H1 (cell line): ENCODE measurements at regions not wholly inside any gene's neighbourhood (a gene's known extent, or its start where the extent isn't known, plus 50 kb on each side); places are given as distances from the start of the nearest gene placed in this dataset.

Experiments used
- CTCF ChIA-PET: fragments of 300-600 bp; sonication (Branson Sonifier 250); formaldehyde crosslinking; loops from one replicate; lab custom pipeline; 2021; ENCODE audit not compliant: partially characterized antibody; lab: Charles Lee
- POLR2A ChIA-PET: fragments of 300-600 bp; sonication (Branson Sonifier 250); formaldehyde crosslinking; loops from one replicate; lab custom pipeline; 2021; ENCODE audit warnings: inconsistent platforms; ENCODE audit not compliant: partially characterized antibody; lab: Charles Lee
- DNase-seq, 2 experiments: peaks; one replicate each; pipeline versions ENCODE4 v3.0.0 to v3.0.0-alpha.2; 2010 to 2022; ENCODE audit warnings: low spot score in 2 of 2, low read depth in 1 of 2, mixed read lengths in 1 of 2
- FAIRE-seq: peaks from 2 replicates; lab custom pipeline; 2011; peaks lifted over from hg19 to GRCh38; lab: Jason Lieb, UNC
- H2AFZ ChIP-seq: 2 replicates; pipeline ENCODE4 v1.8.1; 2012; ENCODE audit warnings: low read length, inconsistent platforms
- H2AK5ac ChIP-seq: 2 replicates; pipeline ENCODE4 v1.6.1; 2013; ENCODE audit warnings: low read depth, low read length
- H2BK120ac ChIP-seq: replicated peaks from 2 replicates; pipeline ENCODE3; 2013; ENCODE audit warnings: low read depth, low read length, inconsistent platforms
- H2BK12ac ChIP-seq: 2 replicates; pipeline ENCODE4 v1.6.1; 2013; ENCODE audit warnings: low read depth, low read length
- H2BK15ac ChIP-seq: 2 replicates; pipeline ENCODE4 v1.6.1; 2013; ENCODE audit warnings: low read length
- H2BK20ac ChIP-seq: 2 replicates; pipeline ENCODE4 v1.6.1; 2013; ENCODE audit warnings: low read length
- H2BK5ac ChIP-seq: 2 replicates; pipeline ENCODE4 v1.6.1; 2013; ENCODE audit warnings: low read depth, low read length
- H3K14ac ChIP-seq: 2 replicates; pipeline ENCODE4 v1.6.1; 2013; ENCODE audit warnings: inconsistent platforms; ENCODE audit not compliant: insufficient read length
- H3K18ac ChIP-seq: 2 replicates; pipeline ENCODE4 v1.6.1; 2013; ENCODE audit warnings: low read length; ENCODE audit errors: extremely low read depth
- H3K23ac ChIP-seq: 2 replicates; pipeline ENCODE4 v1.6.1; 2013; ENCODE audit warnings: inconsistent platforms; ENCODE audit not compliant: insufficient read length
- H3K23me2 ChIP-seq: 2 replicates; pipeline ENCODE4 v1.6.1; 2013; ENCODE audit warnings: low read depth, low read length
- H3K27ac ChIP-seq: 2 replicates; pipeline ENCODE4 v1.6.1; 2011; ENCODE audit warnings: low read depth, low read length, inconsistent platforms
- H3K27me3 ChIP-seq, 4 experiments: replicated peaks in 1 of 4; 1 replicate in 1 of 4; 2 replicates in 3 of 4; pipeline versions ENCODE4 v1.6.1 to v1.8.1; 2011 to 2013; ENCODE audit warnings: low read length in 3 of 4, mild to moderate bottlenecking in 3 of 4, inconsistent platforms in 2 of 4, mixed read lengths in 2 of 4, moderate library complexity in 1 of 4; ENCODE audit not compliant: control insufficient read depth in 3 of 4, insufficient read depth in 3 of 4; ENCODE audit errors: extremely low read depth in 1 of 4
- H3K36me3 ChIP-seq, 4 experiments: 2 replicates each; pipeline versions ENCODE4 v1.6.1 to v1.8.1; 2011 to 2013; ENCODE audit warnings: mild to moderate bottlenecking in 4 of 4, low read length in 3 of 4, moderate library complexity in 2 of 4, control low read depth in 1 of 4, inconsistent platforms in 1 of 4; ENCODE audit not compliant: insufficient read depth in 4 of 4, control insufficient read depth in 2 of 4
- H3K4ac ChIP-seq: replicated peaks from 2 replicates; pipeline ENCODE3; 2013; ENCODE audit warnings: low read length, low read depth, mixed read lengths, inconsistent platforms; ENCODE audit not compliant: insufficient read length
- H3K4me1 ChIP-seq, 4 experiments: replicated peaks in 1 of 4; 1 replicate in 1 of 4; 2 replicates in 3 of 4; pipeline versions ENCODE4 v1.6.1 to v1.8.1; 2011 to 2013; ENCODE audit warnings: low read length in 3 of 4, inconsistent platforms in 2 of 4, mixed read lengths in 1 of 4; ENCODE audit not compliant: insufficient read depth in 4 of 4, control insufficient read depth in 3 of 4
- H3K4me2 ChIP-seq, 2 experiments: 2 replicates each; pipeline versions ENCODE4 v1.6.1 to v1.8.1; 2011 to 2013; ENCODE audit warnings: low read depth in 2 of 2, low read length in 2 of 2, control low read depth in 1 of 2, inconsistent platforms in 1 of 2, mild to moderate bottlenecking in 1 of 2; ENCODE audit not compliant: insufficient read depth in 1 of 2
- H3K4me3 ChIP-seq, 4 experiments: fragments of 200-600, 300-600 bp in 1 of 4; sonication (generic), shearing (Covaris generic), sonication (Bioruptor Twin) in 1 of 4; 2 replicates each; pipeline versions ENCODE4 v1.5.1 to v1.8.1; 2011 to 2016; ENCODE audit warnings: low read length in 4 of 4, low read depth in 3 of 4, control low read depth in 2 of 4, inconsistent platforms in 2 of 4, mild to moderate bottlenecking in 2 of 4, mixed read lengths in 1 of 4, moderate library complexity in 1 of 4; ENCODE audit not compliant: insufficient read depth in 2 of 4; ENCODE audit errors: extremely low read depth in 1 of 4
- H3K56ac ChIP-seq: replicated peaks from 2 replicates; pipeline ENCODE3; 2013; ENCODE audit warnings: low read depth, mild to moderate bottlenecking, mixed read lengths, low read length, inconsistent platforms; ENCODE audit not compliant: insufficient read length
- H3K79me1 ChIP-seq: 2 replicates; pipeline ENCODE4 v1.6.1; 2013; ENCODE audit warnings: low read depth, low read length, control low read depth
- H3K79me2 ChIP-seq, 2 experiments: 2 replicates each; pipeline versions ENCODE4 v1.6.1 to v1.8.1; 2012 to 2013; ENCODE audit warnings: low read length in 2 of 2, mild to moderate bottlenecking in 2 of 2, inconsistent platforms in 1 of 2; ENCODE audit not compliant: insufficient read depth in 2 of 2, control insufficient read depth in 1 of 2
- H3K9ac ChIP-seq, 4 experiments: replicated peaks in 1 of 4; 1 replicate in 1 of 4; 2 replicates in 3 of 4; pipeline versions ENCODE4 v1.6.1 to v1.8.1; 2011 to 2013; ENCODE audit warnings: low read depth in 3 of 4, low read length in 3 of 4, control low read depth in 2 of 4, mild to moderate bottlenecking in 2 of 4, moderate library complexity in 2 of 4, inconsistent platforms in 1 of 4; ENCODE audit errors: extremely low read depth in 1 of 4
- H3K9me3 ChIP-seq, 2 experiments: 2 replicates each; pipeline versions ENCODE4 v1.6.1 to v1.8.1; 2012 to 2013; ENCODE audit warnings: mild to moderate bottlenecking in 2 of 2, moderate library complexity in 2 of 2, control low read depth in 1 of 2, inconsistent platforms in 1 of 2, low read depth in 1 of 2, low read length in 1 of 2, mixed read lengths in 1 of 2; ENCODE audit not compliant: insufficient read depth in 2 of 2
- H4K20me1 ChIP-seq, 2 experiments: replicated peaks in 1 of 2; 2 replicates each; pipeline versions ENCODE3 to v1.8.1; 2011 to 2013; ENCODE audit warnings: inconsistent platforms in 2 of 2, low read length in 2 of 2, mild to moderate bottlenecking in 1 of 2; ENCODE audit not compliant: insufficient read depth in 2 of 2, control insufficient read depth in 1 of 2
- H4K5ac ChIP-seq: 2 replicates; pipeline ENCODE4 v1.6.1; 2013; ENCODE audit warnings: low read length, low read depth, mixed read lengths, inconsistent platforms; ENCODE audit not compliant: insufficient read length
- H4K8ac ChIP-seq: 2 replicates; pipeline ENCODE4 v1.8.0; 2013; ENCODE audit warnings: mild to moderate bottlenecking, moderate library complexity, low read length, inconsistent platforms; ENCODE audit not compliant: insufficient read depth; ENCODE audit errors: extremely low read depth
- H4K91ac ChIP-seq: replicated peaks from 2 replicates; pipeline ENCODE3; 2013; ENCODE audit warnings: low read length, mixed read lengths, inconsistent platforms; ENCODE audit not compliant: insufficient read length
- WGBS, 2 experiments: shearing (Covaris generic) in 1 of 2; methylation state at CpG; one replicate each; pipeline versions ENCODE4 v1.1.6 to v1.1.7; 2013 to 2015; ENCODE audit warnings: low lambda C conversion rate in 2 of 2, mixed read lengths in 2 of 2, inconsistent platforms in 1 of 2, low coverage in 1 of 2, missing lambda C conversion rate in 1 of 2; ENCODE audit not compliant: insufficient replicate concordance in 2 of 2, insufficient coverage in 1 of 2, insufficient read length in 1 of 2; ENCODE audit errors: extremely low coverage in 1 of 2, missing lambda C conversion rate in 1 of 2; 5-methylcytosine and 5-hydroxymethylcytosine counted together
- TF ChIP-seq, protein P1 (sequence below): IDR thresholded peaks from 2 replicates; pipeline ENCODE4 v1.6.1; 2011; ENCODE audit warnings: low read depth, mild to moderate bottlenecking, low read length; ENCODE audit not compliant: insufficient read depth

- DNase-seq (no peak), FAIRE-seq (no peak)
- H3K4me1 ChIP-seq: peaks cover 0 to 3% (median 0%) of the 10 kb centered on the region in 4 experiments; a peak in 1 of 7 replicates
- no peak overlapping the region for H2AFZ ChIP-seq
- no peak overlapping the region for H2BK120ac ChIP-seq
- no peak overlapping the region for H3K27ac ChIP-seq
- H2AK5ac ChIP-seq: no peak overlapping the region
- no peak overlapping the region for H4K8ac ChIP-seq
- no peak overlapping the region for H3K4me3 ChIP-seq
- no peak overlapping the region for H2BK12ac ChIP-seq
- H3K18ac ChIP-seq: no peak overlapping the region
- no peaks in the 10 kb centered on the region for H3K9me3 ChIP-seq
- no peak overlapping the region for H2BK15ac ChIP-seq
- WGBS, 2 experiments: 90% methylated on average over 3 of the region's 3 CpGs; no CpG with 5 or more reads in 1 of the 2 experiments
- no peak overlapping the region for H4K5ac ChIP-seq
- H4K20me1 ChIP-seq: no peaks in the 10 kb centered on the region
- H3K36me3 ChIP-seq: no peaks in the 10 kb centered on the region
- POLR2A ChIA-PET: no interaction called here
- H3K56ac ChIP-seq: no peak overlapping the region
- H3K9ac ChIP-seq: no peak overlapping the region
- 0 out of 7 replicates have a peak, but pooled peaks cover 0 to 2% (median under 1%) of the 10 kb centered on the region in 4 experiments for H3K27me3 ChIP-seq
- CTCF ChIA-PET: interaction anchor here (0.6 kb wide), 1 partner anchor 182 kb away, joined by 3 read pairs; no protein-coding TSS in a partner anchor
- H3K14ac ChIP-seq: no peak overlapping the region
- H3K4me2 ChIP-seq: no peak overlapping the region
- no peak overlapping the region for H3K23ac ChIP-seq
- H3K79me2 ChIP-seq: no peaks in the 10 kb centered on the region
- no peak overlapping the region for H2BK20ac ChIP-seq
- no peaks in the 10 kb centered on the region for H3K79me1 ChIP-seq
- H2BK5ac ChIP-seq: no peak overlapping the region
- no peak overlapping the region for H3K4ac ChIP-seq
- H4K91ac ChIP-seq: no peak overlapping the region
- H3K23me2 ChIP-seq: 0 out of 2 replicates have a peak, but pooled peaks cover 2% of the 10 kb centered on the region
- TF ChIP-seq, protein P1, sequence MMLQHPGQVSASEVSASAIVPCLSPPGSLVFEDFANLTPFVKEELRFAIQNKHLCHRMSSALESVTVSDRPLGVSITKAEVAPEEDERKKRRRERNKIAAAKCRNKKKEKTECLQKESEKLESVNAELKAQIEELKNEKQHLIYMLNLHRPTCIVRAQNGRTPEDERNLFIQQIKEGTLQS: no peak
These were observed 60.8 kb upstream of the IVNS1ABP start for GRCh38 chr1:185377831-185378230.
